ENCODE measurements at regions not wholly inside any gene's neighbourhood (a gene's known extent, or its start where the extent isn't known, plus 50 kb on each side); places are given as distances from the start of the nearest gene placed in this dataset.

DNA sequence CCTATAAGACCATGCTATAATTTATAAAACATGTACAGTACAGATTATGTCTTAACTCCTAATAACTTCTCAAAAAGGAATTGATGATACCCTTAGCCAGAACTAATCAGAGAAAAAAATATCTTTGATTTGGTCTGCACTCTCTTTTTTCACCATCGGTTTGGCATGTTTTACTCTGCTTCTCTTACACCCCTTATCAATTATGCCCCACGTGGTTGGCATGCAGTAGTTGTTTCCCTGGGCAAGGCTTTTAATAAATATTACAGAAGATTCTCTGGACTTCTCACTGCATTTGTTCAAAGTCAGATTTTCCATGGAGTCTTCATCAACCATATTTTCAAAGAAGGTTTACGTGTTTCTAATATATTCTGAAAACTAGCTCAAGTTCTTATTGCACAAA is 167.4 kb upstream of the LRIG3 start:
- no peaks in the 10 kb centered on the region for H3K27me3 ChIP-seq (ENCODE audit: control insufficient read depth, insufficient read depth, low read length)
- H3K4me3 ChIP-seq (ENCODE audit: low read depth, low read length), result no peak overlapping the region
- no peaks in the 10 kb centered on the region for H3K9me3 ChIP-seq (ENCODE audit: control insufficient read depth, insufficient read depth, low read depth, low read length)
- peaks cover 37% of the 10 kb centered on the region for H3K4me1 ChIP-seq (ENCODE audit: control insufficient read depth, insufficient read depth, low read length)
- no peak overlapping the region for H3K27ac ChIP-seq (ENCODE audit: low read depth, low read length)
- H3K36me3 ChIP-seq (ENCODE audit: control insufficient read depth, insufficient read depth, low read length), result no peaks in the 10 kb centered on the region
- H3K9ac ChIP-seq (ENCODE audit: low read length), result no peak overlapping the region

- H3K36me3 ChIP-seq (ENCODE audit: control insufficient read depth, insufficient read depth, low read length), result no peaks in the 10 kb centered on the region
- no peak overlapping the region for H3K9ac ChIP-seq (ENCODE audit: low read length)
- no peaks in the 10 kb centered on the region for H3K9me3 ChIP-seq (ENCODE audit: control insufficient read depth, insufficient read depth, low read depth, low read length)
- peaks cover 37% of the 10 kb centered on the region for H3K4me1 ChIP-seq (ENCODE audit: control insufficient read depth, insufficient read depth, low read length)
- H3K27me3 ChIP-seq (ENCODE audit: control insufficient read depth, insufficient read depth, low read length), result no peaks in the 10 kb centered on the region
- no peak overlapping the region for H3K27ac ChIP-seq (ENCODE audit: low read depth, low read length)
- H3K4me3 ChIP-seq (ENCODE audit: low read depth, low read length), result no peak overlapping the region
These were observed 166.9 kb upstream of the LRIG3 start for GRCh38 chr12:59087077-59087673.

GRCh38 chr12:59086126-59086525 is 165.8 kb upstream of the LRIG3 start:
- no peaks in the 10 kb centered on the region for H3K36me3 ChIP-seq (ENCODE audit: control insufficient read depth, insufficient read depth, low read length)
- no peak overlapping the region for H3K9ac ChIP-seq (ENCODE audit: low read length)
- no peaks in the 10 kb centered on the region for H3K9me3 ChIP-seq (ENCODE audit: control insufficient read depth, insufficient read depth, low read depth, low read length)
- H3K4me3 ChIP-seq (ENCODE audit: low read depth, low read length), result no peak overlapping the region
- no peaks in the 10 kb centered on the region for H3K27me3 ChIP-seq (ENCODE audit: control insufficient read depth, insufficient read depth, low read length)
- no peak overlapping the region for H3K27ac ChIP-seq (ENCODE audit: low read depth, low read length)
- H3K4me1 ChIP-seq (ENCODE audit: control insufficient read depth, insufficient read depth, low read length), result peaks cover 37% of the 10 kb centered on the region

DNA sequence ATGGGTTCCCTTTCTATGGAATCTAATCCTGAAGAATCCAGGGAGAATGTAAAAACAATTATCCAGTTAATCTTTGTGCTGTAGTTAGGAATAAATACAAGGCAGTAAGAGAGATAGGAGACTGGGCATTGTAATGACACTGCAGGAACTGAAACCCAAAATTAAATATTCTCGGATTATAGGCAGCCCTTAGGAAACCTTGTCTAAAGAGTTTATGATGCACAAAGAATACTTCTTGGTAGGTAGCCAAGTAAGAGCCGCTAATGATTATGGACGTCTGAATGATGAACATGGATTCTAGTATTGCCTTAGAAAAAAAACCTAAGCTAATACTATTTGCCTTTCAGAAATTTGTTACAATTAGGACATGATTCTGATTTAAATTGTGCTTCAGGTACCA is 165.4 kb upstream of the LRIG3 start:
- Histone ChIP-seq H3K36me3 (ENCODE audit: control insufficient read depth, insufficient read depth, low read length) (no peaks in the 10 kb centered on the region), H3K9ac (ENCODE audit: low read length) (no peak overlapping the region), H3K9me3 (ENCODE audit: control insufficient read depth, insufficient read depth, low read depth, low read length) (no peaks in the 10 kb centered on the region), H3K4me1 (ENCODE audit: control insufficient read depth, insufficient read depth, low read length) (peaks cover 37% of the 10 kb centered on the region), H3K4me3 (ENCODE audit: low read depth, low read length) (no peak overlapping the region), H3K27me3 (ENCODE audit: control insufficient read depth, insufficient read depth, low read length) (no peaks in the 10 kb centered on the region), H3K27ac (ENCODE audit: low read depth, low read length) (no peak overlapping the region)

DNA sequence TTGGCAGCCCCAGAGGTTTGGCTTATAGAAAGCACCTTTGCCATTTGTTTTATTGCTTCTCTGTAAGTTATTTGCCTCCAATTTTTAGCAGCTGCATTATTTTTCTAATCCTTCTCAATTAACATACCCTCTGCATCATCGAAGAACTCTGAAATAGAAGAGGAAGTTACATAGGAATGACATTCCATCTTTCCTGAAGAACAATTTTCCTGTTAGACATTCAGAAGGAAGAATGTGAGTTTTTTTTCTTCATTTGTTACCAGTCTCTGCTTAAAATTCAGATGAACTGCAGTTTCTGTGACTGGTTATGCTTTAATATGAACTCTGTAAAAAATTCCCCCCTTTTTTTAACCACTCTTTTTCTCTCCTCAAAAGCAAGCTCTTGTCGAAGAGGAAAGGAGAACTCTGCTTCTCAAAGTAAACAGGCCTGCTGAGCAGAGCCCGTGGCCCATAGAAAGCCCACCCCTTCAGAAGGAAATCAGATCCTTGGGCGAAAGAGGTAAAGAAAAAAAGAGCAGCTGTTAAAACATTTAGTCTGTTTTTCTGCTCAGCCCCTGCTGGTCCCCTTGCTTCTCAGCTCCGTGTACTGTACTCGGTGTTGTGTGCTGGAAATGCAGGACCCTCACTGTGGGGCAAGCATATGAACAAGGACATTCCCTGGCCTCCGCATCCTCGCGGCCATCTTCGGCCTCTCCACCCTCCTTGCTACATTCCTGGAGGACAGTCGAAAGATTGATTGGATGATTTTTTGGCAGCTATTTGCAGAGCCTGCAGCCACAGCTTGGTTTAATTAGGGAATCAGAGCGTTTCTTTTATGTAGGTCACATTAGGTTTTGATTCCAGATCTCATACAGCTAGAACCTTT is 164.4 kb upstream of the LRIG3 start:
- Histone ChIP-seq H3K4me1 (ENCODE audit: control insufficient read depth, insufficient read depth, low read length) (peaks cover 37% of the 10 kb centered on the region), H3K27me3 (ENCODE audit: control insufficient read depth, insufficient read depth, low read length) (no peaks in the 10 kb centered on the region), H3K27ac (ENCODE audit: low read depth, low read length) (peak overlapping the region; percentile 65; the same call in 1 of the 2 replicates), H3K9me3 (ENCODE audit: control insufficient read depth, insufficient read depth, low read depth, low read length) (no peaks in the 10 kb centered on the region), H3K9ac (ENCODE audit: low read length) (peak overlapping the region; percentile 29), H3K36me3 (ENCODE audit: control insufficient read depth, insufficient read depth, low read length) (no peaks in the 10 kb centered on the region), H3K4me3 (ENCODE audit: low read depth, low read length) (no peak overlapping the region; the same call in 1 of the 2 replicates)

DNA sequence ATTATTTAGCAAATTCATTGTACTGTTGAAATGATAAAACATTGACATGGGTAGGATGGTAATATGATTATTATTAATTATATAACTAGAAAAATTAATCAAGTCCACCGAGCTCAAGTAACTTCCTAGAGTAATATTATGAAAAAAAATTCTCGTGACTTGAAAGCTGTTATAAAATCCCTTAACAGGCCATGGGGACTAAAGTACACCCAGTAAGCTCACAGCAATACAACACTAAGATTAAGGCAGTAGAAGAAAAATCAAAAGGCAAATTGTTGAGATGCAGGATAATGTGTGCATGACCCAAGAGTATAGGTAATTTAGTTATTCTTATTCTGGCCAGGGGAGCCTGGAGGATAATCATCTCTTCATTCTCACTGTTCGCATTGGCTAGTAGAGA is 162.6 kb upstream of the LRIG3 start:
- Histone ChIP-seq H3K27ac (ENCODE audit: low read depth, low read length) (no peak overlapping the region), H3K27me3 (ENCODE audit: control insufficient read depth, insufficient read depth, low read length) (no peaks in the 10 kb centered on the region), H3K9me3 (ENCODE audit: control insufficient read depth, insufficient read depth, low read depth, low read length) (no peaks in the 10 kb centered on the region), H3K4me1 (ENCODE audit: control insufficient read depth, insufficient read depth, low read length) (peaks cover 30% of the 10 kb centered on the region), H3K9ac (ENCODE audit: low read length) (no peak overlapping the region), H3K36me3 (ENCODE audit: control insufficient read depth, insufficient read depth, low read length) (no peaks in the 10 kb centered on the region), H3K4me3 (ENCODE audit: low read depth, low read length) (no peak overlapping the region)

DNA sequence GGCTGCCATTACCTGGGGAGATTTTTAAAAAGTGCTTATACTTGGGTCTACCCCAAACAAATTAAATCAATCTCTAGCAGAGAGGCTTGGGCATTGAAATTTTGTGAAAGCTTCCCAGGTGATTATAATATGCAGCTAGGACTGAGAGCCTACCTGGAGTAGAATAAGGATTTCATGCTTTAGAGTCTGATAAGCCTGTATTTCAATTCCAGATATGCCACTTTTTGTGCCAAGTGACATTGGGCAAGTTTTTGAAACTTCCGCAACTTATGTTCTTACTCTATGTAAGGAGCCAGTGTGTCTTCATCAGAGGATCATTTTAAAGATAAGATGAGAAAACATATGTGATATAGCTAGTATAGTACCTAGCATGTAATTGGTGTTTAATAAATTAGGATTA is 159.8 kb upstream of the LRIG3 start:
- Histone ChIP-seq H3K27me3 (ENCODE audit: control insufficient read depth, insufficient read depth, low read length) (no peaks in the 10 kb centered on the region), H3K4me3 (ENCODE audit: low read depth, low read length) (no peak overlapping the region), H3K9ac (ENCODE audit: low read length) (no peak overlapping the region), H3K36me3 (ENCODE audit: control insufficient read depth, insufficient read depth, low read length) (no peaks in the 10 kb centered on the region), H3K4me1 (ENCODE audit: control insufficient read depth, insufficient read depth, low read length) (peaks cover 14% of the 10 kb centered on the region), H3K9me3 (ENCODE audit: control insufficient read depth, insufficient read depth, low read depth, low read length) (no peaks in the 10 kb centered on the region), H3K27ac (ENCODE audit: low read depth, low read length) (no peak overlapping the region)

DNA sequence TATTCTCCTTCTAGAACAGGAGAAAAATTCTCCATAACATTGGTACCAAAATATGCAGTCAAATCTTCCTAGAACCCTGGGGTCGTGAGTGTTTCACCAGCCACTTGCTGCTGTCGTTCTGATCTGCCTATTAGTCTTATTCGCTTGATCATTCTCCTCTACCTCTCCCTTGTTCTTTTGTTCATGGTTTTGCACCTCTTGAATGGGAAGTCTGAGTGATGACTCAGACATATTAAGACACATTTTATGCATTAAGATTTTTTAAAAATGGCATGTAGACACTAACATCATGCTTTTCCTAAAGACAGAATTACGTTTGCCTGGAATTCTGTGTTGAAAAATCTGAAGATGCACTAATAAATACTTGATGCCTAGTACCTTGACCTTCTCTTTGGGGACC is 159.2 kb upstream of the LRIG3 start:
- Histone ChIP-seq H3K27ac (ENCODE audit: low read depth, low read length) (no peak overlapping the region), H3K36me3 (ENCODE audit: control insufficient read depth, insufficient read depth, low read length) (no peaks in the 10 kb centered on the region), H3K27me3 (ENCODE audit: control insufficient read depth, insufficient read depth, low read length) (no peaks in the 10 kb centered on the region), H3K9me3 (ENCODE audit: control insufficient read depth, insufficient read depth, low read depth, low read length) (no peaks in the 10 kb centered on the region), H3K9ac (ENCODE audit: low read length) (no peak overlapping the region), H3K4me1 (ENCODE audit: control insufficient read depth, insufficient read depth, low read length) (peaks cover 7% of the 10 kb centered on the region), H3K4me3 (ENCODE audit: low read depth, low read length) (no peak overlapping the region)

DNA sequence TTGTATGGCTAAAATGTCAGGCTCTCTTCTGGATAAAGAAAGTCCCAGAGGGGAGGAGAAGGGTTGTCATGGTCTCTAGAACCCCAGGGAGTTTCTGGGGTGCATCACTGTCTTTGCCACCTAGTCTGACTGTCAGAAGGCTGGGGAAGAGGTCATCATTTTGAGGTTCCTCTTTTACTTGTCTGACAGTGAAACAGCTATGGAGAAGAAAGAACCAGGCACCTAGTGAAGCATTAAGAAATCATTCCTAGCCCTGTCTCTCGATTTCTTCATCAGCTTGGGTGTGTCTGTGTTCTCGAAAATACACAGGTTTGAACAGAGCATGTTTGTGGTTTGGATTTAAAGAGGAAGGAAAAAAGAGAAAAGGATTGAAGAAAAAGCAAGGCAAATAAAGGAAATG is 158.7 kb upstream of the LRIG3 start:
- Histone ChIP-seq H3K4me3 (ENCODE audit: low read depth, low read length) (no peak overlapping the region), H3K9ac (ENCODE audit: low read length) (no peak overlapping the region), H3K9me3 (ENCODE audit: control insufficient read depth, insufficient read depth, low read depth, low read length) (no peaks in the 10 kb centered on the region), H3K27me3 (ENCODE audit: control insufficient read depth, insufficient read depth, low read length) (no peaks in the 10 kb centered on the region), H3K27ac (ENCODE audit: low read depth, low read length) (no peak overlapping the region), H3K36me3 (ENCODE audit: control insufficient read depth, insufficient read depth, low read length) (no peaks in the 10 kb centered on the region), H3K4me1 (ENCODE audit: control insufficient read depth, insufficient read depth, low read length) (peaks cover 3% of the 10 kb centered on the region; the same call in 1 of the 2 replicates)

- Histone ChIP-seq H3K9ac (ENCODE audit: low read length) (no peak overlapping the region), H3K4me1 (ENCODE audit: control insufficient read depth, insufficient read depth, low read length) (no peaks in the 10 kb centered on the region; the same call in 1 of the 2 replicates)
These were observed 157.5 kb upstream of the LRIG3 start for GRCh38 chr12:59077575-59078426.

DNA sequence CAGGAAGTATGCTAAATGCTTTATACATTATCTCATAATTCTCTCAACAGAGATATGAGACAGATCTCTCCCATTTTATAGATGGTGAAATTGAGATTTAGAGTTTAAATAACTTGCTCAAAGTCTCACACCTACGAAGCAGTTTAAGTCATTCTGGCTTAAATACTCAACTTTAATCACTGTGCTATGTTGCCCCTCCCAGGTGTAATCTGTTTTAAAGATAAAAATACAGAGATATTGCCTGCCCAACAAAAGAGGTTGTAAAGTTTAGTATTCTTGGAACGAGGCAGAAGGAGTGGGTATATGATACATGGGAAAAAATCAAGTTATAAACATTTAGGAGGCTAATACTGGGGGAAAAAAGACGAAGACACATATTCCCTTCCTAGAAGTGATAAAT is 156.8 kb upstream of the LRIG3 start:
- H3K27me3 ChIP-seq (ENCODE audit: control insufficient read depth, insufficient read depth, low read length), result no peaks in the 10 kb centered on the region
- no peak overlapping the region for H3K9ac ChIP-seq (ENCODE audit: low read length)
- H3K9me3 ChIP-seq (ENCODE audit: control insufficient read depth, insufficient read depth, low read depth, low read length), result no peaks in the 10 kb centered on the region
- no peak overlapping the region for H3K4me3 ChIP-seq (ENCODE audit: low read depth, low read length)
- no peaks in the 10 kb centered on the region for H3K36me3 ChIP-seq (ENCODE audit: control insufficient read depth, insufficient read depth, low read length)
- no peaks in the 10 kb centered on the region; the same call in 1 of the 2 replicates for H3K4me1 ChIP-seq (ENCODE audit: control insufficient read depth, insufficient read depth, low read length)
- H3K27ac ChIP-seq (ENCODE audit: low read depth, low read length), result no peak overlapping the region

More at GRCh38 chr12:59077575-59078426, 157.5 kb upstream of the LRIG3 start:
- Histone ChIP-seq H3K27me3 (ENCODE audit: control insufficient read depth, insufficient read depth, low read length) (no peaks in the 10 kb centered on the region), H3K9me3 (ENCODE audit: control insufficient read depth, insufficient read depth, low read depth, low read length) (no peaks in the 10 kb centered on the region), H3K27ac (ENCODE audit: low read depth, low read length) (no peak overlapping the region), H3K36me3 (ENCODE audit: control insufficient read depth, insufficient read depth, low read length) (no peaks in the 10 kb centered on the region), H3K4me3 (ENCODE audit: low read depth, low read length) (no peak overlapping the region)
